ENCODE measurements at regions not wholly inside any gene's neighbourhood (a gene's known extent, or its start where the extent isn't known, plus 50 kb on each side); places are given as distances from the start of the nearest gene placed in this dataset.
"Not testable (repeated sequence)": the region's sequence is repeated elsewhere in the genome, so short reads cannot be mapped to it uniquely, and the experiment has no call there.

GRCh38 chr1:214095896-214096295 is 108.1 kb downstream of the PROX1 start:
- not testable (repeated sequence) for ATAC-seq

GRCh38 chr1:214101246-214101645 is 113.5 kb downstream of the PROX1 start:
- no peak for ATAC-seq
- TF ChIP-seq ARNTL (CRISPR knock-in tag; IDR thresholded peaks at IDR 0.05; ENCODE audit: borderline replicate concordance, low read depth) (no peak), RARB (CRISPR knock-in tag; IDR thresholded peaks at IDR 0.05) (no peak), OSR1 (CRISPR knock-in tag; IDR thresholded peaks at IDR 0.05) (no peak), ISL1 (CRISPR knock-in tag; IDR thresholded peaks at IDR 0.05) (no peak), CSRNP3 (CRISPR knock-in tag; IDR thresholded peaks at IDR 0.05) (no peak), ZFP30 (CRISPR knock-in tag; IDR thresholded peaks at IDR 0.05) (no peak), TOX (CRISPR knock-in tag; IDR thresholded peaks at IDR 0.05; ENCODE audit: borderline replicate concordance) (no peak), CSDC2 (CRISPR knock-in tag; IDR thresholded peaks at IDR 0.05) (no peak)

GRCh38 chr1:214101828-214102227 is 114.1 kb downstream of the PROX1 start:
- no peak for TF ChIP-seq ZNF565 (CRISPR knock-in tag; conservative IDR thresholded peaks at IDR 0.05; ENCODE audit: low read depth)
- no peak for TF ChIP-seq BACH2 (CRISPR knock-in tag; IDR thresholded peaks at IDR 0.05; ENCODE audit: borderline replicate concordance)
- TF ChIP-seq TCF4 (CRISPR knock-in tag; IDR thresholded peaks at IDR 0.05; ENCODE audit: borderline replicate concordance) = no peak
- TF ChIP-seq CSRNP3 (CRISPR knock-in tag; IDR thresholded peaks at IDR 0.05) = no peak
- no peak for TF ChIP-seq POU6F1 (CRISPR knock-in tag; IDR thresholded peaks at IDR 0.05; ENCODE audit: borderline replicate concordance, low read depth)
- no peak for TF ChIP-seq TSHZ2 (CRISPR knock-in tag; IDR thresholded peaks at IDR 0.05)
- TF ChIP-seq PPARA (CRISPR knock-in tag; IDR thresholded peaks at IDR 0.05; ENCODE audit: borderline replicate concordance) = no peak
- TF ChIP-seq ZC3H10 (CRISPR knock-in tag; IDR thresholded peaks at IDR 0.05) = no peak
- no peak for TF ChIP-seq ESRRG (CRISPR knock-in tag; IDR thresholded peaks at IDR 0.05)
- TF ChIP-seq ISL1 (CRISPR knock-in tag; IDR thresholded peaks at IDR 0.05) = no peak
- TF ChIP-seq OSR1 (CRISPR knock-in tag; IDR thresholded peaks at IDR 0.05) = no peak
- TF ChIP-seq CSDC2 (CRISPR knock-in tag; IDR thresholded peaks at IDR 0.05) = no peak
- no peak for TF ChIP-seq SNAI2 (CRISPR knock-in tag; IDR thresholded peaks at IDR 0.05)
- no peak for TF ChIP-seq PATZ1 (CRISPR knock-in tag; IDR thresholded peaks at IDR 0.05; ENCODE audit: borderline replicate concordance)
- TF ChIP-seq ZNF8 (CRISPR knock-in tag; IDR thresholded peaks at IDR 0.05) = no peak
- no peak for TF ChIP-seq ZFP30 (CRISPR knock-in tag; IDR thresholded peaks at IDR 0.05)
- no peak for TF ChIP-seq GLIS3 (CRISPR knock-in tag; IDR thresholded peaks at IDR 0.05)
- no peak for ATAC-seq

- no peak for ATAC-seq
- TF ChIP-seq RARB (CRISPR knock-in tag; IDR thresholded peaks at IDR 0.05) (no peak), ISL1 (CRISPR knock-in tag; IDR thresholded peaks at IDR 0.05) (no peak), ZFP3 (CRISPR knock-in tag; IDR thresholded peaks at IDR 0.05) (no peak), POU6F1 (CRISPR knock-in tag; IDR thresholded peaks at IDR 0.05; ENCODE audit: borderline replicate concordance, low read depth) (no peak), CREB5 (CRISPR knock-in tag; IDR thresholded peaks at IDR 0.05; ENCODE audit: low read depth) (no peak), GLIS3 (CRISPR knock-in tag; IDR thresholded peaks at IDR 0.05) (no peak), OSR1 (CRISPR knock-in tag; IDR thresholded peaks at IDR 0.05) (no peak), ESRRG (CRISPR knock-in tag; IDR thresholded peaks at IDR 0.05) (no peak), CSDC2 (CRISPR knock-in tag; IDR thresholded peaks at IDR 0.05) (no peak), SNAI2 (CRISPR knock-in tag; IDR thresholded peaks at IDR 0.05) (no peak), TCF4 (CRISPR knock-in tag; IDR thresholded peaks at IDR 0.05; ENCODE audit: borderline replicate concordance) (no peak), BACH2 (CRISPR knock-in tag; IDR thresholded peaks at IDR 0.05; ENCODE audit: borderline replicate concordance) (no peak), ZC3H10 (CRISPR knock-in tag; IDR thresholded peaks at IDR 0.05) (no peak), ARNTL (CRISPR knock-in tag; IDR thresholded peaks at IDR 0.05; ENCODE audit: borderline replicate concordance, low read depth) (no peak), ZFP30 (CRISPR knock-in tag; IDR thresholded peaks at IDR 0.05) (no peak), TOX (CRISPR knock-in tag; IDR thresholded peaks at IDR 0.05; ENCODE audit: borderline replicate concordance) (no peak), ZNF565 (CRISPR knock-in tag; conservative IDR thresholded peaks at IDR 0.05; ENCODE audit: low read depth) (no peak), ZNF70 (CRISPR knock-in tag; IDR thresholded peaks at IDR 0.05) (no peak)
Observed at GRCh38 chr1:214102907-214103306, 115.1 kb downstream of the PROX1 start.

All from SK-N-SH treated with all-trans-retinoic acid at 6 μM for 48 hours (cell line).